SK-N-SH treated with all-trans-retinoic acid at 6 μM for 48 hours (cell line): ENCODE measurements at regions not wholly inside any gene's neighbourhood (a gene's known extent, or its start where the extent isn't known, plus 50 kb on each side); places are given as distances from the start of the nearest gene placed in this dataset.

Experiments used
- ATAC-seq: fragments of 200-7000 bp; cut with Tn5 transposase; 3 replicates; pipeline ENCODE4 v1.9.1; 2020; ENCODE audit warnings: mild to moderate bottlenecking, moderate library complexity
- BACH2 ChIP-seq: fragments of 250-450 bp; sonication (Bioruptor Pico); IDR thresholded peaks from 2 replicates; pipeline ENCODE4 v1.9.0; 2021; ENCODE audit warnings: mild to moderate bottlenecking, borderline replicate concordance
- CREB5 ChIP-seq: fragments of 250-450 bp; sonication (Bioruptor Pico); IDR thresholded peaks from 2 replicates; pipeline ENCODE4 v1.5.1; 2020; ENCODE audit warnings: low read depth, mild to moderate bottlenecking, moderate library complexity
- CSDC2 ChIP-seq: fragments of 250-450 bp; sonication (Bioruptor Pico); IDR thresholded peaks from 2 replicates; pipeline ENCODE4 v1.5.0; 2020; ENCODE audit warnings: mild to moderate bottlenecking, moderate library complexity
- ESRRG ChIP-seq: fragments of 250-450 bp; sonication (Bioruptor Pico); IDR thresholded peaks from 2 replicates; pipeline ENCODE4 v1.6.1; 2021; ENCODE audit warnings: mild to moderate bottlenecking
- GLIS3 ChIP-seq: fragments of 250-450 bp; sonication (Bioruptor Pico); IDR thresholded peaks from 2 replicates; pipeline ENCODE4 v1.5.0; 2020; ENCODE audit warnings: mild to moderate bottlenecking, moderate library complexity
- ISL1 ChIP-seq: fragments of 250-450 bp; sonication (Bioruptor Pico); IDR thresholded peaks from 2 replicates; pipeline ENCODE4 v2.1.2; 2022; ENCODE audit warnings: mild to moderate bottlenecking, moderate library complexity
- OSR1 ChIP-seq: fragments of 250-450 bp; sonication (Bioruptor Pico); IDR thresholded peaks from 2 replicates; pipeline ENCODE4 v1.8.0; 2022; ENCODE audit warnings: moderate library complexity, mild to moderate bottlenecking, inconsistent platforms
- PPARA ChIP-seq: fragments of 250-450 bp; sonication (Bioruptor Pico); IDR thresholded peaks from 2 replicates; pipeline ENCODE4 v1.5.0; 2020; ENCODE audit warnings: mild to moderate bottlenecking, borderline replicate concordance
- RARB ChIP-seq: fragments of 250-450 bp; sonication (Bioruptor Pico); IDR thresholded peaks from 2 replicates; pipeline ENCODE4 v1.8.0; 2021; ENCODE audit warnings: mild to moderate bottlenecking, moderate library complexity
- SNAI2 ChIP-seq: fragments of 250-450 bp; sonication (Bioruptor Pico); IDR thresholded peaks from 2 replicates; pipeline ENCODE4 v1.5.0; 2020; ENCODE audit warnings: mild to moderate bottlenecking, moderate library complexity
- TCF4 ChIP-seq: fragments of 250-450 bp; sonication (Bioruptor Pico); IDR thresholded peaks from 2 replicates; pipeline ENCODE4 v1.8.0; 2021; ENCODE audit warnings: mild to moderate bottlenecking, moderate library complexity, borderline replicate concordance
- TOX ChIP-seq: fragments of 250-450 bp; sonication (Bioruptor Pico); IDR thresholded peaks from 2 replicates; pipeline ENCODE4 v1.8.0; 2021; ENCODE audit warnings: mild to moderate bottlenecking, moderate library complexity, borderline replicate concordance
- TSHZ2 ChIP-seq: fragments of 250-450 bp; sonication (Bioruptor Pico); IDR thresholded peaks from 2 replicates; pipeline ENCODE4 v1.5.0; 2020; ENCODE audit warnings: mild to moderate bottlenecking, moderate library complexity
- ZC3H10 ChIP-seq: fragments of 250-450 bp; sonication (Bioruptor Pico); IDR thresholded peaks from 2 replicates; pipeline ENCODE4 v1.5.1; 2021; ENCODE audit warnings: mild to moderate bottlenecking, moderate library complexity
- ZFP3 ChIP-seq: fragments of 250-450 bp; sonication (Bioruptor Pico); IDR thresholded peaks from 2 replicates; pipeline ENCODE4 v1.5.0; 2020; ENCODE audit warnings: mild to moderate bottlenecking, moderate library complexity
- ZFP30 ChIP-seq: fragments of 450-650 bp; formaldehyde crosslinking; IDR thresholded peaks from 2 replicates; pipeline ENCODE4 v1.5.0; 2022; ENCODE audit warnings: mild to moderate bottlenecking, moderate library complexity
- ZNF565 ChIP-seq: fragments of 450-650 bp; formaldehyde crosslinking; conservative IDR thresholded peaks from 2 replicates; pipeline ENCODE4 v1.5.0; 2020; ENCODE audit warnings: low read depth, mild to moderate bottlenecking, moderate library complexity
- ZNF70 ChIP-seq: fragments of 450-650 bp; formaldehyde crosslinking; IDR thresholded peaks from 2 replicates; pipeline ENCODE4 v1.5.0; 2020; ENCODE audit warnings: mild to moderate bottlenecking, moderate library complexity
- ZNF8 ChIP-seq: fragments of 450-650 bp; formaldehyde crosslinking; IDR thresholded peaks from 2 replicates; pipeline ENCODE4 v1.5.0; 2020; ENCODE audit warnings: mild to moderate bottlenecking, moderate library complexity
- TF ChIP-seq, protein P1 (sequence below): fragments of 250-450 bp; sonication (Bioruptor Pico); IDR thresholded peaks from 2 replicates; pipeline ENCODE4 v1.5.1; 2021; ENCODE audit warnings: mild to moderate bottlenecking, moderate library complexity
- TF ChIP-seq, protein P2 (sequence below): fragments of 250-450 bp; sonication (Bioruptor Pico); IDR thresholded peaks from 2 replicates; pipeline ENCODE4 v1.8.0; 2020; ENCODE audit warnings: mild to moderate bottlenecking, moderate library complexity, borderline replicate concordance
- TF ChIP-seq, protein P3 (sequence below): fragments of 250-450 bp; sonication (Bioruptor Pico); IDR thresholded peaks from 2 replicates; pipeline ENCODE4 v1.8.0; 2021; ENCODE audit warnings: low read depth, mild to moderate bottlenecking, moderate library complexity, borderline replicate concordance

DNA sequence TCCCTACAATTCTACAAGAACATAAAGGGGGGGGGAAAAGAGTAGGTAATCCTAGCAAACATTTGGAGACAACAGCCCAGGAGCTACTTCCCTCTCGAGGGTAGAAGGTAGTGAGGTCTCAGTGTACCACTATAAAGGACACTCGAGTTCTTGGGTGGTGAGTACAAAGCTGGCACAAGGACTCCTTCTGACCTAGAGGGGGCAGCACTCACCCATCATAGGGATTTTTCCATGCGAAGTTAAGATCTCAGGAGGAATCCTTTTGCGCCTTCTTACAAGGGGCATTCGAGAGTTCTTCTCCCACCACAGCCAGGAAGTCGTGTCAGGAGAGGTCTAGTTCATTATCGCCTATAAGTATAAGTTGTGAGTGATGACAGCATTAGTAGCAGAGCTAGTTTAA is 200.2 kb upstream of the RBM19 start:
- no peak for TF ChIP-seq CREB5
- TF ChIP-seq GLIS3 (CRISPR knock-in tag) = no peak
- TF ChIP-seq TCF4 (CRISPR knock-in tag) = no peak
- no peak for TF ChIP-seq TSHZ2 (CRISPR knock-in tag)
- TF ChIP-seq ZNF70 (CRISPR knock-in tag) = no peak
- peak; percentile 87 for ATAC-seq

GRCh38 chr12:114165921-114166320 is 199.8 kb upstream of the RBM19 start:
- ATAC-seq = no peak
- TF ChIP-seq TOX (CRISPR knock-in tag) = no peak
- TF ChIP-seq, protein P1, sequence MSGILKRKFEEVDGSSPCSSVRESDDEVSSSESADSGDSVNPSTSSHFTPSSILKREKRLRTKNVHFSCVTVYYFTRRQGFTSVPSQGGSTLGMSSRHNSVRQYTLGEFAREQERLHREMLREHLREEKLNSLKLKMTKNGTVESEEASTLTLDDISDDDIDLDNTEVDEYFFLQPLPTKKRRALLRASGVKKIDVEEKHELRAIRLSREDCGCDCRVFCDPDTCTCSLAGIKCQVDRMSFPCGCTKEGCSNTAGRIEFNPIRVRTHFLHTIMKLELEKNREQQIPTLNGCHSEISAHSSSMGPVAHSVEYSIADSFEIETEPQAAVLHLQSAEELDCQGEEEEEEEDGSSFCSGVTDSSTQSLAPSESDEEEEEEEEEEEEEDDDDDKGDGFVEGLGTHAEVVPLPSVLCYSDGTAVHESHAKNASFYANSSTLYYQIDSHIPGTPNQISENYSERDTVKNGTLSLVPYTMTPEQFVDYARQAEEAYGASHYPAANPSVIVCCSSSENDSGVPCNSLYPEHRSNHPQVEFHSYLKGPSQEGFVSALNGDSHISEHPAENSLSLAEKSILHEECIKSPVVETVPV = no peak
- TF ChIP-seq TCF4 (CRISPR knock-in tag) = no peak
- TF ChIP-seq OSR1 (CRISPR knock-in tag) = no peak
- TF ChIP-seq ESRRG = no peak
- TF ChIP-seq, protein P2, sequence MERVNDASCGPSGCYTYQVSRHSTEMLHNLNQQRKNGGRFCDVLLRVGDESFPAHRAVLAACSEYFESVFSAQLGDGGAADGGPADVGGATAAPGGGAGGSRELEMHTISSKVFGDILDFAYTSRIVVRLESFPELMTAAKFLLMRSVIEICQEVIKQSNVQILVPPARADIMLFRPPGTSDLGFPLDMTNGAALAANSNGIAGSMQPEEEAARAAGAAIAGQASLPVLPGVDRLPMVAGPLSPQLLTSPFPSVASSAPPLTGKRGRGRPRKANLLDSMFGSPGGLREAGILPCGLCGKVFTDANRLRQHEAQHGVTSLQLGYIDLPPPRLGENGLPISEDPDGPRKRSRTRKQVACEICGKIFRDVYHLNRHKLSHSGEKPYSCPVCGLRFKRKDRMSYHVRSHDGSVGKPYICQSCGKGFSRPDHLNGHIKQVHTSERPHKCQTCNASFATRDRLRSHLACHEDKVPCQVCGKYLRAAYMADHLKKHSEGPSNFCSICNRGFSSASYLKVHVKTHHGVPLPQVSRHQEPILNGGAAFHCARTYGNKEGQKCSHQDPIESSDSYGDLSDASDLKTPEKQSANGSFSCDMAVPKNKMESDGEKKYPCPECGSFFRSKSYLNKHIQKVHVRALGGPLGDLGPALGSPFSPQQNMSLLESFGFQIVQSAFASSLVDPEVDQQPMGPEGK = no peak
- no peak for TF ChIP-seq SNAI2 (CRISPR knock-in tag)
- no peak for TF ChIP-seq ZC3H10 (CRISPR knock-in tag)
- no peak for TF ChIP-seq CREB5
- TF ChIP-seq CSDC2 = no peak
- no peak for TF ChIP-seq ZNF565 (CRISPR knock-in tag)
- no peak for TF ChIP-seq RARB (CRISPR knock-in tag)
- no peak for TF ChIP-seq GLIS3 (CRISPR knock-in tag)
- no peak for TF ChIP-seq ZFP3 (CRISPR knock-in tag)
- TF ChIP-seq TSHZ2 (CRISPR knock-in tag) = no peak

DNA sequence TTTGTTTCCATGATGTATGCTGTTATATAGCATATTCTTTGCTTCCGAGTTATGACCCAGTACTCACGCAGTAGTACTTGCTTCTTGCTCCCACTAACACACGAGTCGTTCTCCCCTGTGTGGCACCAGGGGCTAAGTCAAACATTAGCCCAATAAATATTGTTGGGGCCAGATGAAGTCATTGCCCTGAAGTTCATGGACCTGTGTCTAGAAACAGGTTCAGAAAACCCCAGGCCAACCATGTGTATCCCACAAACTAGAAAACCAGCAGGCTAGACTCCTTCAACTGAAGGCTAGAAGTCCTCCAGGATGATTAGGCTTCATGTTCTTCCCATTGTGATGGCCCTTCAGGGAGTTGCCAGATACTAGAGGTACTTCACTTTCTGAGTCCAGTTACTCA is 198.2 kb upstream of the RBM19 start:
- no peak for ATAC-seq
- no peak for TF ChIP-seq SNAI2 (CRISPR knock-in tag)
- TF ChIP-seq GLIS3 (CRISPR knock-in tag) = no peak
- TF ChIP-seq PPARA = no peak
- TF ChIP-seq, protein P3, sequence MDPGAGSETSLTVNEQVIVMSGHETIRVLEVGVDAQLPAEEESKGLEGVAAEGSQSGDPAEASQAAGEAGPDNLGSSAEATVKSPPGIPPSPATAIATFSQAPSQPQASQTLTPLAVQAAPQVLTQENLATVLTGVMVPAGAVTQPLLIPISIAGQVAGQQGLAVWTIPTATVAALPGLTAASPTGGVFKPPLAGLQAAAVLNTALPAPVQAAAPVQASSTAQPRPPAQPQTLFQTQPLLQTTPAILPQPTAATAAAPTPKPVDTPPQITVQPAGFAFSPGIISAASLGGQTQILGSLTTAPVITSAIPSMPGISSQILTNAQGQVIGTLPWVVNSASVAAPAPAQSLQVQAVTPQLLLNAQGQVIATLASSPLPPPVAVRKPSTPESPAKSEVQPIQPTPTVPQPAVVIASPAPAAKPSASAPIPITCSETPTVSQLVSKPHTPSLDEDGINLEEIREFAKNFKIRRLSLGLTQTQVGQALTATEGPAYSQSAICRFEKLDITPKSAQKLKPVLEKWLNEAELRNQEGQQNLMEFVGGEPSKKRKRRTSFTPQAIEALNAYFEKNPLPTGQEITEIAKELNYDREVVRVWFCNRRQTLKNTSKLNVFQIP (CRISPR knock-in tag) = no peak
- no peak for TF ChIP-seq TSHZ2 (CRISPR knock-in tag)
- no peak for TF ChIP-seq ZC3H10 (CRISPR knock-in tag)
- TF ChIP-seq ZFP30 = no peak
- no peak for TF ChIP-seq ISL1
- no peak for TF ChIP-seq OSR1 (CRISPR knock-in tag)
- TF ChIP-seq ZNF565 (CRISPR knock-in tag) = no peak
- no peak for TF ChIP-seq ZFP3 (CRISPR knock-in tag)
- TF ChIP-seq BACH2 (CRISPR knock-in tag) = no peak
- no peak for TF ChIP-seq ZNF8 (CRISPR knock-in tag)
- no peak for TF ChIP-seq RARB (CRISPR knock-in tag)
